HEK293 (cell line): ENCODE measurements at regions not wholly inside any gene's neighbourhood (a gene's known extent, or its start where the extent isn't known, plus 50 kb on each side); places are given as distances from the start of the nearest gene placed in this dataset.

Experiments
- KLF1 ChIP-seq: fragments of 450-650 bp; formaldehyde crosslinking; IDR thresholded peaks from 2 replicates; pipeline ENCODE4 v1.5.1; 2016; ENCODE audit warnings: missing biosample characterization, missing genetic modification characterization
- KLF9 ChIP-seq: fragments of 450-650 bp; formaldehyde crosslinking; IDR thresholded peaks from 2 replicates; pipeline ENCODE4 v1.5.1; 2016; ENCODE audit warnings: missing biosample characterization, missing genetic modification characterization, low read depth
- REPIN1 ChIP-seq: fragments of 450-650 bp; formaldehyde crosslinking; IDR thresholded peaks from 2 replicates; pipeline ENCODE4 v1.5.1; 2017; ENCODE audit warnings: missing biosample characterization, missing genetic modification characterization, low read depth
- TCF7L2 ChIP-seq: IDR thresholded peaks from 2 replicates; pipeline ENCODE4 v1.6.1; 2011; ENCODE audit warnings: low read depth, mild to moderate bottlenecking, inconsistent platforms, low read length, moderate library complexity, borderline replicate concordance
- TSHZ1 ChIP-seq: fragments of 450-650 bp; formaldehyde crosslinking; IDR thresholded peaks from 2 replicates; pipeline ENCODE4 v1.5.1; 2016; ENCODE audit warnings: missing biosample characterization, missing genetic modification characterization, borderline replicate concordance
- ZEB2 ChIP-seq: fragments of 450-650 bp; formaldehyde crosslinking; IDR thresholded peaks from 2 replicates; pipeline ENCODE4 v1.5.1; 2016; ENCODE audit warnings: missing biosample characterization, missing genetic modification characterization
- ZNF248 ChIP-seq: fragments of 450-650 bp; formaldehyde crosslinking; IDR thresholded peaks from 2 replicates; pipeline ENCODE4 v1.5.1; 2017; ENCODE audit warnings: missing biosample characterization, missing genetic modification characterization
- ZNF404 ChIP-seq: fragments of 450-650 bp; formaldehyde crosslinking; IDR thresholded peaks from 2 replicates; pipeline ENCODE4 v1.5.1; 2017; ENCODE audit warnings: missing biosample characterization, missing genetic modification characterization
- ZNF626 ChIP-seq: fragments of 450-650 bp; sonication (Bioruptor Pico); formaldehyde crosslinking; IDR thresholded peaks from 2 replicates; pipeline ENCODE4 v1.5.1; 2018; ENCODE audit warnings: missing biosample characterization, missing genetic modification characterization, inconsistent platforms
- TF ChIP-seq, protein P1 (sequence below): fragments of 450-650 bp; formaldehyde crosslinking; IDR thresholded peaks from 2 replicates; pipeline ENCODE4 v1.5.1; 2016; ENCODE audit warnings: missing biosample characterization, missing genetic modification characterization
- TF ChIP-seq, protein P2 (sequence below): fragments of 450-650 bp; formaldehyde crosslinking; IDR thresholded peaks from 2 replicates; pipeline ENCODE4 v1.5.1; 2016; ENCODE audit warnings: missing biosample characterization, missing genetic modification characterization
- TF ChIP-seq, protein P3 (sequence below): fragments of 450-650 bp; IDR thresholded peaks from 2 replicates; pipeline ENCODE4 v1.5.1; 2018; ENCODE audit warnings: missing biosample characterization, missing genetic modification characterization

- TF ChIP-seq KLF9 (tag by site-specific recombination) (no peak), KLF1 (tag by site-specific recombination) (no peak), ZNF248 (tag by site-specific recombination) (no peak), REPIN1 (tag by site-specific recombination) (no peak), ZNF626 (tag by site-specific recombination) (no peak), ZEB2 (tag by site-specific recombination) (no peak), ZNF404 (tag by site-specific recombination) (no peak), TSHZ1 (tag by site-specific recombination) (no peak), TCF7L2 (no peak)
- TF ChIP-seq, protein P1, sequence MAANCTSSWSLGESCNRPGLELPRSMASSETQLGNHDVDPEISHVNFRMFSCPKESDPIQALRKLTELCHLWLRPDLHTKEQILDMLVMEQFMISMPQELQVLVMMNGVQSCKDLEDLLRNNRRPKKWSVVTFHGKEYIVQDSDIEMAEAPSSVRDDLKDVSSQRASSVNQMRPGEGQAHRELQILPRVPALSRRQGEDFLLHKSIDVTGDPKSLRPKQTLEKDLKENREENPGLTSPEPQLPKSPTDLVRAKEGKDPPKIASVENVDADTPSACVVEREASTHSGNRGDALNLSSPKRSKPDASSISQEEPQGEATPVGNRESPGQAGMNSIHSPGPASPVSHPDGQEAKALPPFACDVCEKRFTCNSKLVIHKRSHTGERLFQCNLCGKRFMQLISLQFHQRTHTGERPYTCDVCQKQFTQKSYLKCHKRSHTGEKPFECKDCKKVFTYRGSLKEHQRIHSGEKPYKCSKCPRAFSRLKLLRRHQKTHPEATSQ (tag by site-specific recombination) = 0 out of 2 replicates have a peak, but pooled peaks have one; percentile 33
- TF ChIP-seq, protein P2, sequence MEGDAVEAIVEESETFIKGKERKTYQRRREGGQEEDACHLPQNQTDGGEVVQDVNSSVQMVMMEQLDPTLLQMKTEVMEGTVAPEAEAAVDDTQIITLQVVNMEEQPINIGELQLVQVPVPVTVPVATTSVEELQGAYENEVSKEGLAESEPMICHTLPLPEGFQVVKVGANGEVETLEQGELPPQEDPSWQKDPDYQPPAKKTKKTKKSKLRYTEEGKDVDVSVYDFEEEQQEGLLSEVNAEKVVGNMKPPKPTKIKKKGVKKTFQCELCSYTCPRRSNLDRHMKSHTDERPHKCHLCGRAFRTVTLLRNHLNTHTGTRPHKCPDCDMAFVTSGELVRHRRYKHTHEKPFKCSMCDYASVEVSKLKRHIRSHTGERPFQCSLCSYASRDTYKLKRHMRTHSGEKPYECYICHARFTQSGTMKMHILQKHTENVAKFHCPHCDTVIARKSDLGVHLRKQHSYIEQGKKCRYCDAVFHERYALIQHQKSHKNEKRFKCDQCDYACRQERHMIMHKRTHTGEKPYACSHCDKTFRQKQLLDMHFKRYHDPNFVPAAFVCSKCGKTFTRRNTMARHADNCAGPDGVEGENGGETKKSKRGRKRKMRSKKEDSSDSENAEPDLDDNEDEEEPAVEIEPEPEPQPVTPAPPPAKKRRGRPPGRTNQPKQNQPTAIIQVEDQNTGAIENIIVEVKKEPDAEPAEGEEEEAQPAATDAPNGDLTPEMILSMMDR (tag by site-specific recombination) = no peak
- TF ChIP-seq, protein P3, sequence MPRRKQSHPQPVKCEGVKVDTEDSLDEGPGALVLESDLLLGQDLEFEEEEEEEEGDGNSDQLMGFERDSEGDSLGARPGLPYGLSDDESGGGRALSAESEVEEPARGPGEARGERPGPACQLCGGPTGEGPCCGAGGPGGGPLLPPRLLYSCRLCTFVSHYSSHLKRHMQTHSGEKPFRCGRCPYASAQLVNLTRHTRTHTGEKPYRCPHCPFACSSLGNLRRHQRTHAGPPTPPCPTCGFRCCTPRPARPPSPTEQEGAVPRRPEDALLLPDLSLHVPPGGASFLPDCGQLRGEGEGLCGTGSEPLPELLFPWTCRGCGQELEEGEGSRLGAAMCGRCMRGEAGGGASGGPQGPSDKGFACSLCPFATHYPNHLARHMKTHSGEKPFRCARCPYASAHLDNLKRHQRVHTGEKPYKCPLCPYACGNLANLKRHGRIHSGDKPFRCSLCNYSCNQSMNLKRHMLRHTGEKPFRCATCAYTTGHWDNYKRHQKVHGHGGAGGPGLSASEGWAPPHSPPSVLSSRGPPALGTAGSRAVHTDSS (tag by site-specific recombination) = no peak
Observed at GRCh38 chr22:46052331-46052771, 75.4 kb upstream of the WNT7B start.
